Pancreas (tissue), 10 donors: ENCODE measurements at regions not wholly inside any gene's neighbourhood (a gene's known extent, or its start where the extent isn't known, plus 50 kb on each side); places are given as distances from the start of the nearest gene placed in this dataset.

ENCODE experiments used
- ATAC-seq, 4 donors: fragments of 200-7000 bp; cut with Tn5 transposase; one replicate each; pipeline versions ENCODE4 v1.8.0 to v1.9.1; 2020; ENCODE audit warnings: mild to moderate bottlenecking in 4 of 4, moderate library complexity in 4 of 4
- DNase-seq, 6 donors: peaks; one replicate each; pipeline ENCODE4 v3.0.0-alpha.2; 2020
- FAIRE-seq: peaks from 2 replicates; lab custom pipeline; 2012; peaks lifted over from hg19 to GRCh38; lab: Jason Lieb, UNC
- H3K27ac ChIP-seq, 4 donors: fragments of 200-600 bp; sonication (generic); 1 replicate in 3 of 4; 2 replicates in 1 of 4; pipeline versions ENCODE4 v1.5.0 to v1.8.0; 2020
- H3K27me3 ChIP-seq, 4 donors: fragments of 200-600 bp; one replicate each; pipeline ENCODE4 v1.8.0; 2021
- H3K36me3 ChIP-seq, 3 donors: fragments of 200-600 bp; sonication (generic) in 1 of 3; one replicate each; pipeline versions ENCODE4 v1.5.0 to v1.8.0; 2020 to 2021
- H3K4me1 ChIP-seq, 3 donors: fragments of 200-600 bp; one replicate each; pipeline ENCODE4 v1.8.0; 2021
- H3K4me3 ChIP-seq, 4 donors: fragments of 200-600 bp; sonication (generic) in 2 of 4; one replicate each; pipeline versions ENCODE4 v1.5.0 to v1.8.0; 2020 to 2021
- H3K9me3 ChIP-seq, 4 donors: fragments of 200-600 bp; one replicate each; pipeline ENCODE4 v1.8.0; 2021
- WGBS, 2 donors: extraction: QIAGEN DNeasy Blood & Tissue Kit; methylation state at CpG; one replicate each; pipeline ENCODE4 v1.1.7; 2013; 5-methylcytosine and 5-hydroxymethylcytosine counted together
- intact Hi-C, 3 donors: fragments of 100-400 bp; cut with DNase I; formaldehyde crosslinking; loops; one replicate each; pipeline versions ENCODE4 v1.11.1 to v1.14.2; 2022
- TF ChIP-seq, protein P1 (sequence below), 4 donors: fragments of 200-600 bp; sonication (generic) in 3 of 4; IDR thresholded peaks; one replicate each; pipeline versions ENCODE4 v1.5.0 to v1.8.0; 2021; ENCODE audit warnings: antibody characterized with exemption in 4 of 4
- donor health status: healthy with polysubstance abuse.
- donor health status: DM: no; HTN: no; CAD: no; lungs with moderate emphysema.
- donor health status: DM: no; HTN: no; CAD: no.
- donor health status: control.
- donor health status: control.
- donor health status: Bipolar disorder and iron deficiency.
- donor health status: DM: yes; HTN: yes; CAD: no.
- donor health status: DM: no; HTN: no; CAD: no.
- donor health status: DM: no; HTN: no; CAD: no.
- donor health status: DM: yes; HTN: yes; CAD: no.

DNA sequence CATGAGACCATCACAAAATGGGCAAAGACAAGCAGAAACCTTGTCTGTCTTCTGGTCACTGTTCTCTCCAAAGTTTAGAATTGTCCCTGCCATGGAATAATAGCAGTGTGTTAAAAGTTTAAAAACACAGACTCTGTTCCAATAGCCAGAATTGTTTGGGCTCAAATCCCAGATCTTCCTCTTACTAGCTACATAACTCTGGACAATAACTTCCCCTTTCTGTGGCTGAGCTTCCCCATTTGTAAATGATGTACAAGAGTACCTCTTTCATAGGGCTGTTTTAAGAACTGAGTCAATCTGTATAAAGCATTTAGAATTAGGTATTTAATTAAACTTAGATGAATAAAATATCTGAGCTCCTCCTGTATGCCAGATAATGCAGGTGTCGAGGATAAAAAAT, 623.0 kb downstream of the NTRK3 start:
- intact Hi-C loops, result no loop called here
- no peak overlapping the region for H3K4me3 ChIP-seq
- H3K9me3 ChIP-seq, result no peaks in the 10 kb centered on the region
- ATAC-seq (no peak), DNase-seq (no peak), FAIRE-seq (no peak)
- no peaks in the 10 kb centered on the region for H3K27me3 ChIP-seq
- WGBS, 2 donors, result 49 to 58% methylated on average over 1 of the region's 1 CpG
- no peak overlapping the region for H3K27ac ChIP-seq
- no peaks in the 10 kb centered on the region for H3K36me3 ChIP-seq
- TF ChIP-seq, protein P1, sequence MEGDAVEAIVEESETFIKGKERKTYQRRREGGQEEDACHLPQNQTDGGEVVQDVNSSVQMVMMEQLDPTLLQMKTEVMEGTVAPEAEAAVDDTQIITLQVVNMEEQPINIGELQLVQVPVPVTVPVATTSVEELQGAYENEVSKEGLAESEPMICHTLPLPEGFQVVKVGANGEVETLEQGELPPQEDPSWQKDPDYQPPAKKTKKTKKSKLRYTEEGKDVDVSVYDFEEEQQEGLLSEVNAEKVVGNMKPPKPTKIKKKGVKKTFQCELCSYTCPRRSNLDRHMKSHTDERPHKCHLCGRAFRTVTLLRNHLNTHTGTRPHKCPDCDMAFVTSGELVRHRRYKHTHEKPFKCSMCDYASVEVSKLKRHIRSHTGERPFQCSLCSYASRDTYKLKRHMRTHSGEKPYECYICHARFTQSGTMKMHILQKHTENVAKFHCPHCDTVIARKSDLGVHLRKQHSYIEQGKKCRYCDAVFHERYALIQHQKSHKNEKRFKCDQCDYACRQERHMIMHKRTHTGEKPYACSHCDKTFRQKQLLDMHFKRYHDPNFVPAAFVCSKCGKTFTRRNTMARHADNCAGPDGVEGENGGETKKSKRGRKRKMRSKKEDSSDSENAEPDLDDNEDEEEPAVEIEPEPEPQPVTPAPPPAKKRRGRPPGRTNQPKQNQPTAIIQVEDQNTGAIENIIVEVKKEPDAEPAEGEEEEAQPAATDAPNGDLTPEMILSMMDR (IDR thresholded peaks at IDR 0.05), result no peak
- no peaks in the 10 kb centered on the region for H3K4me1 ChIP-seq

DNA sequence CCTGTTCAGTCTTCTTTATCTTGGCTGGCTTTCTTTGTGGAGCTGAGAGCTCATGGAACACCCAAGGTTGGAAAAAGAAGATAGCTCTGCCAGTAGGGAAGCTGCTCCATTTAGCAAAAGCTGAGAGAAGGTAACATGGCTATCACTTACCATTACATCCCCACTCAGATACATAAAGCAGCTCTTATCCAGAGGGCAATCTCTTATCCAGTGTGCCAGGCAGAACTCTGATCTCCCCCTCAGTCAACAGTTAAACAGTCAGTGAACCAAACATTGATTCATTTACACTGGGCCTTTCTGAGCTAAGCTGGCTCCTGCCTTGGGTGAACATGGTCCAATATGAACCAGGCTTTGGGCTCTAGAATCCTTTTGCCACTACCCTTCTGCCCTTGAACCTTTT, 624.2 kb downstream of the NTRK3 start:
- H3K27me3 ChIP-seq, result no peaks in the 10 kb centered on the region
- FAIRE-seq, result no peak
- intact Hi-C loops, result no loop called here
- DNase-seq, result no peak
- no peaks in the 10 kb centered on the region for H3K36me3 ChIP-seq
- TF ChIP-seq, protein P1 (IDR thresholded peaks at IDR 0.05), result no peak
- no peak overlapping the region for H3K4me3 ChIP-seq
- no peak overlapping the region for H3K27ac ChIP-seq
- H3K4me1 ChIP-seq, result no peaks in the 10 kb centered on the region
- H3K9me3 ChIP-seq, result no peaks in the 10 kb centered on the region
- no peak for ATAC-seq

DNA sequence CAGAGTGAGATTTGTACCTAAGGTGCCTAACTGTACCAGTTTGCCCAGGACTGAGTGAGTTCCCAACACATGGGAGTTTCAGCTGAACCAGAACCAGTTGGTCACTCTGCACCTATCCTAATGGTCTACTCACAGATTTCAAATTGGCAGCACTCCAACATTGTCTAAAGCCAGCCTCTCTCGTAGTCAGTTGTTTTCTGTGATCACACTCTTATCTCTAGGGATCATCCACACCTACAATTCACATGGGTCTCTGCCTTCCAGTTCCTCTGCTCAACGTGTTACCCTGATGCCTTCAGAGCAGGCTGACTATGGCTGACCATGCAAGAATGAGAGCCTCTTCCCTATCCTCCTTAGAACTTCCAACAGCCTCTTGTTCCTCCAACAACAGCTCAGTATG, 624.8 kb downstream of the NTRK3 start:
- no peaks in the 10 kb centered on the region for H3K4me1 ChIP-seq
- no peaks in the 10 kb centered on the region for H3K9me3 ChIP-seq
- H3K27ac ChIP-seq, result no peak overlapping the region
- no peak for DNase-seq
- intact Hi-C loops, result no loop called here
- TF ChIP-seq, protein P1 (IDR thresholded peaks at IDR 0.05), result no peak
- H3K4me3 ChIP-seq, result no peak overlapping the region
- FAIRE-seq, result no peak
- 15 to 41% methylated on average over 2 of the region's 2 CpGs for WGBS, 2 donors
- ATAC-seq, result no peak
- no peaks in the 10 kb centered on the region for H3K36me3 ChIP-seq
- H3K27me3 ChIP-seq, result no peaks in the 10 kb centered on the region

DNA sequence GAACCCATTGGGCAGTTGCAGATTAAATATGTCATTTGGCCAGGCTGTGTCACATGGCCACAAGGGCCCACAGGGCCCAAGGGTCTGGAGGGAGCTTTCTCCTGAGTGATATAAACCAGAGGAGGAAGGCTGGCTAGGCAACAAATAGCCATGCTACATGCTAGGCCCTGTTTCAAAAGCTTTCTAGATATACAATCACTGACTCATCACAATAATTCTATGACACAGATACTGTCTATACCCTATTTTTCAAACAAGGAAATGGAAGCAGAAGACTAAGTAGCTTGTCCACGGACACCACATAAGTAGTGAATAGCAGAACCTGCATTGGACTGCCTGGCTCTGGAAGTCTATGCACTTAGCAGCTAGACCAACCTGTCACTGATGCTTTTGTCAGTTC, 625.4 kb downstream of the NTRK3 start:
- Histone ChIP-seq H3K4me1 (no peaks in the 10 kb centered on the region), H3K4me3 (no peak overlapping the region), H3K27me3 (no peaks in the 10 kb centered on the region), H3K9me3 (no peaks in the 10 kb centered on the region), H3K27ac (no peak overlapping the region), H3K36me3 (no peaks in the 10 kb centered on the region)
- no peak for ATAC-seq
- WGBS, 2 donors, result 60 to 73% methylated on average over 1 of the region's 1 CpG
- FAIRE-seq, result no peak
- TF ChIP-seq, protein P1 (IDR thresholded peaks at IDR 0.05), result no peak
- intact Hi-C loops, result no loop called here
- DNase-seq, result no peak

DNA sequence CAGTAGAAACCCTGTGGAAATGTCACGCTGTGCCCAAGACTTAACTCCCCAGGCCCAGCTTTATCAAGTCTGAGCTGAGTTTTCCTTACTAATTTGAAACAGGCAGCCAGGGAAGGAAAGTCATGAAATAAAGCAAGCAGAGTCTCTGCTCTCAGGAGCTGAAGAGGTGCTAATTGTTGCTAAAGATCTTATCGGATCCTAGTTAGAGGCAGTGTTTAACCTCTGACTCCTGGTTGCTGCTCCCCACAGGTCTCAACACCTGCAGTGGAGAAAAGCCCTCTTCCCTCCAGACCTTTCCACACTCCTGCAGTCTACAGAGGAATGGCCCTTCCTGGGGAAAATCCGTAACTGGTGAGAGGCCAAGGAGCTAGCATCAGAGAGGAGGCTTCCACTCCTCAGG, 628.2 kb downstream of the NTRK3 start:
- intact Hi-C loops, result no loop called here
- Histone ChIP-seq H3K36me3 (no peaks in the 10 kb centered on the region), H3K27me3 (no peaks in the 10 kb centered on the region), H3K4me3 (no peak overlapping the region), H3K4me1 (no peaks in the 10 kb centered on the region), H3K9me3 (no peaks in the 10 kb centered on the region), H3K27ac (no peak overlapping the region)
- DNase-seq (no peak), FAIRE-seq (no peak), ATAC-seq (no peak)
- TF ChIP-seq, protein P1 (IDR thresholded peaks at IDR 0.05), result no peak
- WGBS, 2 donors, result 22 to 27% methylated on average over 3 of the region's 3 CpGs
